ENCODE measurements at regions not wholly inside any gene's neighbourhood (a gene's known extent, or its start where the extent isn't known, plus 50 kb on each side); places are given as distances from the start of the nearest gene placed in this dataset.

DNA sequence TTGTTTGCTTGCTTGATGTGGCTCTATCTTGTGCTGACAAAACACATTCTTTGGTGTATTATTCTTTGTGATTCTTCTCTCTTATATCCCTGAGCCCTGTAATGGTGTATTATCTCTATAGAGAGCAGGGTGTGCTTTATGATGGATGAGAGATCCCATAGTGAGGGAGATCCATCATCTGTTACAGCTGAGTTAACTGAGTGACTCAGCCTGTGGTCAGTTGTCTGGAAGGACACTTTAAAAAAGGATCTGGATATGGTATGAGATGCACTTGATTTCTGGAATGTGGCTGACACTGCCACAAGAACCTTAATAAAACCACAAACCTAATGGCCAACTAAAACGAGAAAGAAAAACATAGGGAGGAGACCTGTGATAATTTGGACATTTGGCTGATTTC lies 461.4 kb upstream of the SYT1 start (continued):
- TF ChIP-seq, protein P1, sequence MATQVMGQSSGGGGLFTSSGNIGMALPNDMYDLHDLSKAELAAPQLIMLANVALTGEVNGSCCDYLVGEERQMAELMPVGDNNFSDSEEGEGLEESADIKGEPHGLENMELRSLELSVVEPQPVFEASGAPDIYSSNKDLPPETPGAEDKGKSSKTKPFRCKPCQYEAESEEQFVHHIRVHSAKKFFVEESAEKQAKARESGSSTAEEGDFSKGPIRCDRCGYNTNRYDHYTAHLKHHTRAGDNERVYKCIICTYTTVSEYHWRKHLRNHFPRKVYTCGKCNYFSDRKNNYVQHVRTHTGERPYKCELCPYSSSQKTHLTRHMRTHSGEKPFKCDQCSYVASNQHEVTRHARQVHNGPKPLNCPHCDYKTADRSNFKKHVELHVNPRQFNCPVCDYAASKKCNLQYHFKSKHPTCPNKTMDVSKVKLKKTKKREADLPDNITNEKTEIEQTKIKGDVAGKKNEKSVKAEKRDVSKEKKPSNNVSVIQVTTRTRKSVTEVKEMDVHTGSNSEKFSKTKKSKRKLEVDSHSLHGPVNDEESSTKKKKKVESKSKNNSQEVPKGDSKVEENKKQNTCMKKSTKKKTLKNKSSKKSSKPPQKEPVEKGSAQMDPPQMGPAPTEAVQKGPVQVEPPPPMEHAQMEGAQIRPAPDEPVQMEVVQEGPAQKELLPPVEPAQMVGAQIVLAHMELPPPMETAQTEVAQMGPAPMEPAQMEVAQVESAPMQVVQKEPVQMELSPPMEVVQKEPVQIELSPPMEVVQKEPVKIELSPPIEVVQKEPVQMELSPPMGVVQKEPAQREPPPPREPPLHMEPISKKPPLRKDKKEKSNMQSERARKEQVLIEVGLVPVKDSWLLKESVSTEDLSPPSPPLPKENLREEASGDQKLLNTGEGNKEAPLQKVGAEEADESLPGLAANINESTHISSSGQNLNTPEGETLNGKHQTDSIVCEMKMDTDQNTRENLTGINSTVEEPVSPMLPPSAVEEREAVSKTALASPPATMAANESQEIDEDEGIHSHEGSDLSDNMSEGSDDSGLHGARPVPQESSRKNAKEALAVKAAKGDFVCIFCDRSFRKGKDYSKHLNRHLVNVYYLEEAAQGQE (IDR thresholded peaks at IDR 0.05; ENCODE audit: low read depth, low read length): peak; percentile 68; the same call in 1 of the 2 replicates
- TF ChIP-seq TCF12 (IDR thresholded peaks at IDR 0.05) (peak; percentile 97), YY1 (IDR thresholded peaks at IDR 0.05; ENCODE audit: low read depth) (peak; percentile 54; the same call in 1 of the 2 replicates), NFIC (IDR thresholded peaks at IDR 0.05; ENCODE audit: borderline replicate concordance) (peak; percentile 91), NRF1 (IDR thresholded peaks at IDR 0.05; ENCODE audit: low read depth, low read length) (no peak), POLR2AphosphoS5 (IDR thresholded peaks at IDR 0.05; ENCODE audit: low read depth, low read length) (peak; percentile 73; the same call in 1 of the 2 replicates), RAD21 (IDR thresholded peaks at IDR 0.05; ENCODE audit: low read length) (no peak), FOXJ3 (CRISPR knock-in tag; IDR thresholded peaks at IDR 0.05) (no peak), TEAD4 (IDR thresholded peaks at IDR 0.05; ENCODE audit: borderline replicate concordance, insufficient read depth) (peak; percentile 98), SMC3 (IDR thresholded peaks at IDR 0.05; ENCODE audit: low read depth, low read length) (no peak), RFX5 (IDR thresholded peaks at IDR 0.05; ENCODE audit: low read length) (no peak), MXI1 (IDR thresholded peaks at IDR 0.05; ENCODE audit: low read depth, low read length) (no peak), EZH2phosphoT487 (IDR thresholded peaks at IDR 0.05; ENCODE audit: borderline replicate concordance, low read depth) (no peak), FOSL2 (IDR thresholded peaks at IDR 0.05; ENCODE audit: borderline replicate concordance, low read depth) (peak; percentile 97), MEF2A (IDR thresholded peaks at IDR 0.05; ENCODE audit: borderline replicate concordance, low read depth) (peak; percentile 66; the same call in 1 of the 2 replicates), ELF1 (IDR thresholded peaks at IDR 0.05) (no peak), GATA2 (CRISPR knock-in tag; IDR thresholded peaks at IDR 0.05) (peak; percentile 6)
- TF ChIP-seq, protein P2, sequence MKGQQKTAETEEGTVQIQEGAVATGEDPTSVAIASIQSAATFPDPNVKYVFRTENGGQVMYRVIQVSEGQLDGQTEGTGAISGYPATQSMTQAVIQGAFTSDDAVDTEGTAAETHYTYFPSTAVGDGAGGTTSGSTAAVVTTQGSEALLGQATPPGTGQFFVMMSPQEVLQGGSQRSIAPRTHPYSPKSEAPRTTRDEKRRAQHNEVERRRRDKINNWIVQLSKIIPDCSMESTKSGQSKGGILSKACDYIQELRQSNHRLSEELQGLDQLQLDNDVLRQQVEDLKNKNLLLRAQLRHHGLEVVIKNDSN (IDR thresholded peaks at IDR 0.05; ENCODE audit: borderline replicate concordance, low read depth): no peak
- TF ChIP-seq, protein P3, sequence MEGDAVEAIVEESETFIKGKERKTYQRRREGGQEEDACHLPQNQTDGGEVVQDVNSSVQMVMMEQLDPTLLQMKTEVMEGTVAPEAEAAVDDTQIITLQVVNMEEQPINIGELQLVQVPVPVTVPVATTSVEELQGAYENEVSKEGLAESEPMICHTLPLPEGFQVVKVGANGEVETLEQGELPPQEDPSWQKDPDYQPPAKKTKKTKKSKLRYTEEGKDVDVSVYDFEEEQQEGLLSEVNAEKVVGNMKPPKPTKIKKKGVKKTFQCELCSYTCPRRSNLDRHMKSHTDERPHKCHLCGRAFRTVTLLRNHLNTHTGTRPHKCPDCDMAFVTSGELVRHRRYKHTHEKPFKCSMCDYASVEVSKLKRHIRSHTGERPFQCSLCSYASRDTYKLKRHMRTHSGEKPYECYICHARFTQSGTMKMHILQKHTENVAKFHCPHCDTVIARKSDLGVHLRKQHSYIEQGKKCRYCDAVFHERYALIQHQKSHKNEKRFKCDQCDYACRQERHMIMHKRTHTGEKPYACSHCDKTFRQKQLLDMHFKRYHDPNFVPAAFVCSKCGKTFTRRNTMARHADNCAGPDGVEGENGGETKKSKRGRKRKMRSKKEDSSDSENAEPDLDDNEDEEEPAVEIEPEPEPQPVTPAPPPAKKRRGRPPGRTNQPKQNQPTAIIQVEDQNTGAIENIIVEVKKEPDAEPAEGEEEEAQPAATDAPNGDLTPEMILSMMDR (IDR thresholded peaks at IDR 0.05): no peak
- TF ChIP-seq, protein P4, sequence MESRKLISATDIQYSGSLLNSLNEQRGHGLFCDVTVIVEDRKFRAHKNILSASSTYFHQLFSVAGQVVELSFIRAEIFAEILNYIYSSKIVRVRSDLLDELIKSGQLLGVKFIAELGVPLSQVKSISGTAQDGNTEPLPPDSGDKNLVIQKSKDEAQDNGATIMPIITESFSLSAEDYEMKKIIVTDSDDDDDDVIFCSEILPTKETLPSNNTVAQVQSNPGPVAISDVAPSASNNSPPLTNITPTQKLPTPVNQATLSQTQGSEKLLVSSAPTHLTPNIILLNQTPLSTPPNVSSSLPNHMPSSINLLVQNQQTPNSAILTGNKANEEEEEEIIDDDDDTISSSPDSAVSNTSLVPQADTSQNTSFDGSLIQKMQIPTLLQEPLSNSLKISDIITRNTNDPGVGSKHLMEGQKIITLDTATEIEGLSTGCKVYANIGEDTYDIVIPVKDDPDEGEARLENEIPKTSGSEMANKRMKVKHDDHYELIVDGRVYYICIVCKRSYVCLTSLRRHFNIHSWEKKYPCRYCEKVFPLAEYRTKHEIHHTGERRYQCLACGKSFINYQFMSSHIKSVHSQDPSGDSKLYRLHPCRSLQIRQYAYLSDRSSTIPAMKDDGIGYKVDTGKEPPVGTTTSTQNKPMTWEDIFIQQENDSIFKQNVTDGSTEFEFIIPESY (IDR thresholded peaks at IDR 0.05; ENCODE audit: borderline replicate concordance, low read depth): peak; percentile 86
